AG10803 (cell line): ENCODE measurements at regions not wholly inside any gene's neighbourhood (a gene's known extent, or its start where the extent isn't known, plus 50 kb on each side); places are given as distances from the start of the nearest gene placed in this dataset.

ENCODE experiments used
- DNase-seq: peaks from one replicate; pipeline ENCODE4 v3.0.0; 2010; ENCODE audit warnings: low read depth
- H3K4me3 ChIP-seq: 2 replicates; pipeline ENCODE4 v1.5.1; 2011; ENCODE audit warnings: mild to moderate bottlenecking, low read length, control low read depth
- CTCF ChIP-seq: conservative IDR thresholded peaks from 2 replicates; pipeline ENCODE4 v1.5.1; 2011; ENCODE audit warnings: mild to moderate bottlenecking, low read length, control low read depth, inconsistent platforms

DNA sequence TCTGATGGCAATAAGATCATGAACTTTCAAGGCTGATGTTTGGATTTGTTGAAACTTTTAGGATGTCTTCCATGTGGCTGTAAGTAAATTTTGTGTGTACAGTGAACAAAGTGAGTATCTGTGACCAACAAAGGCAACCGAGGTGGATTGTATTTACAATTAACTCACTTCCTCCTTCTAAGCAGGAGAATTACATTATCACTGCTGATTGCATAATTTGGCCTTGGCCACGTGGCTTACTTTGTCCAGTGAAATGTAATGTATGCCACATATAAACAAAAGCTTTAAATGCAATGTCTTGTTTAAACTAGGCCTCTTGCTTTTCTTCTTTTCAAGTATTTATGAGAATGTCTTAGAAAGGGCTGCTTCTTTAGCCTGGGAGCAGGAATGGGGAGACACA, 66.3 kb upstream of the MAD2L1 start:
- H3K4me3 ChIP-seq: no peak overlapping the region
- TF ChIP-seq CTCF: no peak
- no peak for DNase-seq

DNA sequence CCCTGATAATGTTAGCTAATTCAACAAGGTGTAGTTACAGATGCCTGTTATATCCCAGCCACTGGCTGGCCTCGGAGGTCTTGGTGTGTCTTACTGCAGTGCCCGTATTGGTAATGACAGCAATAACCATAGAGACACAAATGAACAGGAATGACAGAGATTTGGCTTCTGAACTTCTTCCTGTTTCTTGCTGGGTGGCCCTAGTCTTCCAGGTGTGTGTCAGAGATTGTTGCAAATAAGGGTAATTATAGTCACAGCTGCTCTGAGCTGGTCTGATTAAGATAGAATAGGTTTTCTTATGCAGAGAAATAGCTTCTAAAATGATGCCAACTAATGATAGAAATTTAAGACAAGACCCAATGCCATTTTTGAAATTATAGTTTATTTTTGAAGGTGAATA, 64.1 kb upstream of the MAD2L1 start:
- no peak for DNase-seq
- no peak overlapping the region for H3K4me3 ChIP-seq
- no peak for TF ChIP-seq CTCF
